GM12864 (cell line): ENCODE measurements at regions not wholly inside any gene's neighbourhood (a gene's known extent, or its start where the extent isn't known, plus 50 kb on each side); places are given as distances from the start of the nearest gene placed in this dataset.
"Not testable (repeated sequence)": the region's sequence is repeated elsewhere in the genome, so short reads cannot be mapped to it uniquely, and the experiment has no call there.

Source experiments
- DNase-seq: peaks from one replicate; pipeline ENCODE4 v3.0.0-alpha.2; 2011; ENCODE audit warnings: low read depth
- H3K4me3 ChIP-seq: 2 replicates; pipeline ENCODE4 v1.5.1; 2011; ENCODE audit warnings: mild to moderate bottlenecking, low read depth, low read length, control low read depth
- TF ChIP-seq, protein P1 (sequence below): IDR thresholded peaks from 2 replicates; pipeline ENCODE4 v1.5.1; 2011; ENCODE audit warnings: low read depth, mild to moderate bottlenecking, moderate library complexity, low read length, control low read depth, inconsistent platforms; ENCODE audit errors: missing control alignments

DNA sequence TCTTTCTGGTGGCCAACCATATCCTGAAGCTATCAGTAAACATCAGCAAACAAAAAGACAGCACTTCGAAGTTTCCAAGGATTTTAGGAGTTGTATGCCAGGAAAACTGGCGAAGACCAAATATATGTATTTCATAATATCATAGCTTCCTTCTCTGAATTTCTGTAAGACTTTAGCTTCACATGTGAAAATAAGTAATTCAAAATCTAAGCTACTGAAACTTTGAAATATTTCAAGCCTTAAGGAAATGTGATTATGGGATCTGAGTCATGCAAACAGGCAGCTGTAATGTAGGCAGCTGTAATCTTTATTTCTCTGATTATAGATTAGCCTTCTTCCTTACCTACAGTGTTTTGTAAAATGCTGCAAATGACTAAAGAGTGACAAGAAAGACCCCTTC lies 70.7 kb upstream of the ANKRD10 start:
- no peak overlapping the region for H3K4me3 ChIP-seq
- TF ChIP-seq, protein P1, sequence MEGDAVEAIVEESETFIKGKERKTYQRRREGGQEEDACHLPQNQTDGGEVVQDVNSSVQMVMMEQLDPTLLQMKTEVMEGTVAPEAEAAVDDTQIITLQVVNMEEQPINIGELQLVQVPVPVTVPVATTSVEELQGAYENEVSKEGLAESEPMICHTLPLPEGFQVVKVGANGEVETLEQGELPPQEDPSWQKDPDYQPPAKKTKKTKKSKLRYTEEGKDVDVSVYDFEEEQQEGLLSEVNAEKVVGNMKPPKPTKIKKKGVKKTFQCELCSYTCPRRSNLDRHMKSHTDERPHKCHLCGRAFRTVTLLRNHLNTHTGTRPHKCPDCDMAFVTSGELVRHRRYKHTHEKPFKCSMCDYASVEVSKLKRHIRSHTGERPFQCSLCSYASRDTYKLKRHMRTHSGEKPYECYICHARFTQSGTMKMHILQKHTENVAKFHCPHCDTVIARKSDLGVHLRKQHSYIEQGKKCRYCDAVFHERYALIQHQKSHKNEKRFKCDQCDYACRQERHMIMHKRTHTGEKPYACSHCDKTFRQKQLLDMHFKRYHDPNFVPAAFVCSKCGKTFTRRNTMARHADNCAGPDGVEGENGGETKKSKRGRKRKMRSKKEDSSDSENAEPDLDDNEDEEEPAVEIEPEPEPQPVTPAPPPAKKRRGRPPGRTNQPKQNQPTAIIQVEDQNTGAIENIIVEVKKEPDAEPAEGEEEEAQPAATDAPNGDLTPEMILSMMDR: no peak
- no peak for DNase-seq

DNA sequence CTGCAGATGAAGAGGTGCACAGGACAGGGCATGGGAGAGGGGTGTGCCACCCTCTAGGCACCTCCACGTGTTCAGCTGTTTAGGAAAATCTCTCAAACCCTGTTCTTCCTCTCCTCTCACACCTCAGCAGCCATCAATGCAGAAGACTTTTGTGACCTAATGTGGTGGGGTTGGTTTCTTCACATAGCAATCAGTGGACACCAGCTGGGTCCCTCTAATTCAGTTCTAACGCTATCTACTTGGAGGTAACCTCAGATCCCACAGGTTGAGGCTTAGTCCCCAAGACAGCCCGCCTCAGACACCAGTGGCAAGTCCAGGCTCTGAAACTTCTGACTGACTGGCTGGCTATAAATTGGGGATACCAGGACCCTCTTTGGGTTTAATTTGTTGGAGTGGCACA lies 69.9 kb upstream of the ANKRD10 start:
- no peak overlapping the region for H3K4me3 ChIP-seq
- TF ChIP-seq, protein P1: no peak
- no peak for DNase-seq

DNA sequence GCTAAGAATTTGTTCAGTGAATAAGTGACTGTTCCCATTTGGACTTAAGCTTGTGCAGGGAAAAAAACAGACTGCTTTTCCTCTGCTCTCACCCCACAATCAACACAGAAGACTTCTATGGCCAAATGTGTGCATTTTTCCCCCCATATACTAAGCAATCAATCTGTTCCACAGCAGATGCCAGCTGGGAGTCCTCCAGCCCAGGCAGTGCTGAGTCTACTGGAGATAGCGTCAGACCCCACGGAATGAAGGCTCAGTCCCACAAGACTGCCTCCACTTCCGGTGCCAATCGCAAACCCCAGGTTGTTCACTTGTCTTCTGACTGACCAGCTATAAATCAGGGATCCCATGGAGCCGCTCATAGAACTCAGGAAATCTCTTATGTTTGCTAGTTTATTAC lies 69.5 kb upstream of the ANKRD10 start:
- H3K4me3 ChIP-seq: no peak overlapping the region
- no peak for DNase-seq
- TF ChIP-seq, protein P1: no peak

DNA sequence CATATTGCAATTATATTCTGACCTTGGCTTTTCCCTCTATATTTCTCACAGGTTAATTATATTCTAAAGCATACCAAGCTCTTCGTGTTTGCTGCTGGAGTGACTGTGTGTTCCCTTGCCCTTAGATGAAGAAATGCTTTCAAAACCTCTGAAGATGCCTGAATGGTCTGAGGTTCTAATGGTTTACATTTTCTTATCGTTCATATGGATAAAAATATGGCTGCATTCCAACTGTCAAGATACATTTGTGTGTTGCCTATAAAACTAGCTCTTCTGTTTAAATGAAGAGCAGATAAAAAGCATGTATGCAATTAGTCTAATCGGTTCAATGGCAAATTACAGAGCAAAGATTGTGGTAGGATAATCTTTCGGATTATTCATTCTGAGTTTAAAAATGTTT lies 68.4 kb upstream of the ANKRD10 start:
- no peak for DNase-seq
- H3K4me3 ChIP-seq: no peak overlapping the region
- TF ChIP-seq, protein P1: no peak

DNA sequence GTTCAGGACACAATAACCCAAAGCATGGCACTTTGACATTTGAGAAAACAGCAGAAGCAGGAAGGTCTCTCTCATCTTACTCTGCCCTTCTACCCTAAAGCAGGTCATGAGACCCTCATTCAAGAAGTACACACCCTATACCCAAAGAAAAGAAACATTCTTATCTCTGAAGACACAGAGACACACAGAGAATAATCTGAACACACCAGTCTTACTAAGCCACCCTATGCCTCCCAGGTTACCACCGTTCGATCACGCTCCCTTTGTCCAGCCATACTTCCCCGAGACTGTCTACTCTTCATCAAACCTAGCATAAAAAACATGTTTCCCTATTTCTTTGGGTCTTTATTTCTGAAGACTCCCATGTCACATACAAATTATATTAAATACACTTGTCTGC lies 66.5 kb upstream of the ANKRD10 start:
- H3K4me3 ChIP-seq: no peak overlapping the region
- DNase-seq: no peak
- TF ChIP-seq, protein P1: no peak

DNA sequence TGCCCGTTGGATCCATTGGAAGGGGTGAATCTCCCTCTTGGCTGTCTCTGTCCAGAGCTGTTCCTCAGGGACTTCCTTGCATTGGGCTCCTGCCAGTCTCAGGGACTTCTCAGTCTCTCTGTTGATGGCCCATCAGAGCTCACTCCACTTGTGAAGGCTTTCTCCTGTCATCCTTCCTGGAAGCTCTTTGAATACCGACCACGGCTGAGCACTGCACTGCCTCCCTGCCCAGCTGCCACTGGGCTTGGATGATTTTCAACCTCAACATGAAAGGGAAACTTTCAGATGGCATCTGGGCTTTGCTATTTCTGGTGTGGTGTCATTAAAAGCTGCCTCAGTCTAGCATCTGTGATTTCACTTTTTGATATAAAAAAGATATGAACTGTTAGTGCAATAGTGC lies 66.1 kb upstream of the ANKRD10 start:
- DNase-seq: no peak
- no peak overlapping the region for H3K4me3 ChIP-seq
- TF ChIP-seq, protein P1: no peak

DNA sequence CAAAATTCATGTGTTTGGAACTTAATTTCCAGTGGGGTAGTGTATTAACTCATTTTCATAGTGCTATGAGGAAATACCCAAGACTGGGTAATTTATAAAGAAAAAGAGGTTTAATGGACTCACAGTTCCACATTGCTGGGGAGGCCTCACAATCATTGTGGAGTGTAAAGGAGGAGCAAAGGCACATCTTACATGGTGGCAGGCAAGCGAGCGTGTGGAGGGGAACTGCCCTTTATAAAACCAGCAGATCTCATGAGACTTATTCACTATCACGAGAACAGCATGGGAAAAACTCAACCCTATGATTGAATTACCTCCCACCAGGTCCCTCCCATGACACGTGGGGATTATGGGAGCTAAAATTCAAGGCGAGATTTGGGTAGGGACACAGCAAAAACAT lies 64.3 kb upstream of the ANKRD10 start:
- not testable (repeated sequence) for H3K4me3 ChIP-seq, DNase-seq

DNA sequence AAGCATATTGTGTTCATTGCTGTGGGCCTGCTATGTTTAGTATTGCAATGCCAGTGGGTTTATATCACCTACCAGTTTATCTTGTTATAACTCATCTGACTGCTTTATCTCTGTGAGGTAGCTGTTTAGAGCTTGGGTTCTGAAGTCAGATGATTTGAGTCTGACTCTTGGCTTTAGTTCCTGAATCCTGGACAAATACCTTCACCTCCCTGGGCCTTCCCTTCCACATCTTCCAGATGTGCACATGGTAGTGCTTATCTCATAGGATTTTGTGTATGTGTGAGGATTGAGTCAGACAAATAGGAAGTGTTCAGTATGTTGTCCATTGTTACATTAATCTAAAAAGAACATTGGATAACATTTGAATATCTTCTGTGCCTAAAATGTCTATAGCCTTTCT lies 63.5 kb upstream of the ANKRD10 start:
- H3K4me3 ChIP-seq: no peak overlapping the region
- TF ChIP-seq, protein P1: no peak
- no peak for DNase-seq
